ENCODE measurements at regions not wholly inside any gene's neighbourhood (a gene's known extent, or its start where the extent isn't known, plus 50 kb on each side); places are given as distances from the start of the nearest gene placed in this dataset.

- no peak for ATAC-seq
- H3K4me1 ChIP-seq, result no peaks in the 10 kb centered on the region
- intact Hi-C loops (cut with DNase I), result no loop called here
- no peak overlapping the region for H3K4me3 ChIP-seq
- no peaks in the 10 kb centered on the region for H3K36me3 ChIP-seq
- H3K9me3 ChIP-seq, result no peaks in the 10 kb centered on the region
- DNase-seq, result no peak
- H3K27ac ChIP-seq, result no peak overlapping the region
- no peaks in the 10 kb centered on the region for H3K27me3 ChIP-seq (ENCODE audit: low read depth)
- TF ChIP-seq CTCF (IDR thresholded peaks at IDR 0.05), result no peak
Observed at GRCh38 chr5:123817267-123817666, 305.3 kb downstream of the CSNK1G3 start.

GRCh38 chr5:123814801-123815470, 303.0 kb downstream of the CSNK1G3 start:
- TF ChIP-seq CTCF (IDR thresholded peaks at IDR 0.05), result no peak
- no peak overlapping the region for H3K27ac ChIP-seq
- H3K4me3 ChIP-seq, result no peak overlapping the region
- no peak for DNase-seq
- peaks cover 8% of the 10 kb centered on the region for H3K4me1 ChIP-seq
- H3K36me3 ChIP-seq, result no peaks in the 10 kb centered on the region
- H3K27me3 ChIP-seq (ENCODE audit: low read depth), result no peaks in the 10 kb centered on the region
- ATAC-seq, result no peak
- no peaks in the 10 kb centered on the region for H3K9me3 ChIP-seq
- intact Hi-C loops (cut with DNase I), result no loop called here

GRCh38 chr5:123813937-123814624, 302.1 kb downstream of the CSNK1G3 start:
- no peak overlapping the region for H3K27ac ChIP-seq
- no peak overlapping the region for H3K4me3 ChIP-seq
- no peaks in the 10 kb centered on the region for H3K27me3 ChIP-seq (ENCODE audit: low read depth)
- H3K9me3 ChIP-seq, result no peaks in the 10 kb centered on the region
- peak; percentile 43 to 71 for ATAC-seq
- TF ChIP-seq CTCF (IDR thresholded peaks at IDR 0.05), result no peak
- H3K36me3 ChIP-seq, result no peaks in the 10 kb centered on the region
- DNase-seq, result no peak
- H3K4me1 ChIP-seq, result peaks cover 14% of the 10 kb centered on the region
- intact Hi-C loops (cut with DNase I), result no loop called here

- H3K9me3 ChIP-seq, result no peaks in the 10 kb centered on the region
- no peak for TF ChIP-seq CTCF (IDR thresholded peaks at IDR 0.05)
- intact Hi-C loops (cut with DNase I), result no loop called here
- no peak for ATAC-seq
- no peaks in the 10 kb centered on the region for H3K27me3 ChIP-seq (ENCODE audit: low read depth)
- DNase-seq, result no peak
- H3K4me1 ChIP-seq, result peaks cover 14% of the 10 kb centered on the region
- H3K36me3 ChIP-seq, result no peaks in the 10 kb centered on the region
- H3K4me3 ChIP-seq, result no peak overlapping the region
- H3K27ac ChIP-seq, result no peak overlapping the region
Observed at GRCh38 chr5:123813264-123813663, 301.3 kb downstream of the CSNK1G3 start.

GRCh38 chr5:123811831-123812230, 299.9 kb downstream of the CSNK1G3 start:
- no peaks in the 10 kb centered on the region for H3K9me3 ChIP-seq
- H3K4me1 ChIP-seq, result peaks cover 14% of the 10 kb centered on the region
- no peaks in the 10 kb centered on the region for H3K27me3 ChIP-seq (ENCODE audit: low read depth)
- intact Hi-C loops (cut with DNase I), result no loop called here
- ATAC-seq (no peak), DNase-seq (no peak)
- H3K36me3 ChIP-seq, result no peaks in the 10 kb centered on the region
- H3K27ac ChIP-seq, result no peak overlapping the region
- H3K4me3 ChIP-seq, result no peak overlapping the region
- no peak for TF ChIP-seq CTCF (IDR thresholded peaks at IDR 0.05)
